Stimulated activated CD8-positive, alpha-beta memory T cell treated with anti-CD3 and anti-CD28 coated beads, Interleukin-7, amount 100 ng/mL, for 4 hours (primary cell): ENCODE measurements at regions not wholly inside any gene's neighbourhood (a gene's known extent, or its start where the extent isn't known, plus 50 kb on each side); places are given as distances from the start of the nearest gene placed in this dataset.

Experiments used
- DNase-seq, 2 donors: peaks; one replicate each; pipeline ENCODE4 v3.0.0-alpha.2; 2020; ENCODE audit warnings: low read depth in 2 of 2

DNA sequence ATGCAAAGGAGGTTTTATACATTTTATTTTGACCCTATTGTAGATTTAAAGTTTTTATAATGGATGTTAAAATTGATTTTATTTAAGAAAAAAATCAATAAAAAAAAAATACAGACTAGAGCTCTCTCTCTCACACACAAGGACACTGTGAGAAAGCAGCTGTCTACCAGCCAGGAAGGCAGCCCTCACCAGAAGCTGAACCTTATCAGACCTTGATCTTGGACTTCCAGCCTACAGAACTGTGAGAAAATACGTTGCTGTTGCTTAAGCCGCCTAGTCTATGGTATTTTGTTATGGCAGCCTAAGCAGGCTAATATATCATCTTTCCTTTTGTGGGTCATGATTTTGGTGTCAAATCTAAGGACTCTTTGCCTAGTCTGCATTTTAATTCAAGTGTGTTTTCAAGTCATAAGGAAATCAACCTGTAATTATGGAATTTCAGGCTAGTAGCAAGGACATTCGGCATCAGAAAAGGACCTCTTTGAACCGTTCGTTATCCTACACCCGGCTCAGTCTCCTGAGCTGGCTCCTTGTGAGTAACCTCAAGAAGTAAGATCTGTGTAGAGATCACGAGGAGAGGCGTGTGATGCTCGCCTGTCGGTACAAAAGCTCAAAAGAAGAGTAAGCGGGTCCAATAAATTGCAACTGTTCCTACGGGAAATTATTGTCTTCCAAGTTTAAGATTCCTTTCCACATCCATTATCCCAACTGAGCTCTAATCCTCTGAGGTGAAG lies 98.2 kb downstream of the PDCL3 start:
- no peak for DNase-seq

DNA sequence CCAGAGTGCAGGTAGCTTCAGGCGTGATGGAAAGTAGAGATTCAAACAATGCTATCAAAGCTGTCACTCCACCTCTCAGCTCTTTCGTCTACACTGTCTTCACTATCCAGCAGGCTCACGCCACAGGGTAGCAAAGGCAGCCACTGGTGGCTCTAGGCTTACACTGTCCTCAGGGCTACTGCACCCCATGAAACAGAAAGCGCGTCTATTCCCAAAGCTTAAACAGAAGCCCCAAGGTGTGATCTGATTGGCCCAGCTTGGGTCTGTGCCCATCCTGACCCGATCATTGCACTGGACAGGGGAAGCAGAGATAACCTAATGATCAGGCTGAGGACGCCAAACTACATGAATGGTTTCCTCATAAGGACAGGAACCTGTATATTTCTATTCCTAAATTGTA lies 100.1 kb downstream of the PDCL3 start:
- DNase-seq = no peak

DNA sequence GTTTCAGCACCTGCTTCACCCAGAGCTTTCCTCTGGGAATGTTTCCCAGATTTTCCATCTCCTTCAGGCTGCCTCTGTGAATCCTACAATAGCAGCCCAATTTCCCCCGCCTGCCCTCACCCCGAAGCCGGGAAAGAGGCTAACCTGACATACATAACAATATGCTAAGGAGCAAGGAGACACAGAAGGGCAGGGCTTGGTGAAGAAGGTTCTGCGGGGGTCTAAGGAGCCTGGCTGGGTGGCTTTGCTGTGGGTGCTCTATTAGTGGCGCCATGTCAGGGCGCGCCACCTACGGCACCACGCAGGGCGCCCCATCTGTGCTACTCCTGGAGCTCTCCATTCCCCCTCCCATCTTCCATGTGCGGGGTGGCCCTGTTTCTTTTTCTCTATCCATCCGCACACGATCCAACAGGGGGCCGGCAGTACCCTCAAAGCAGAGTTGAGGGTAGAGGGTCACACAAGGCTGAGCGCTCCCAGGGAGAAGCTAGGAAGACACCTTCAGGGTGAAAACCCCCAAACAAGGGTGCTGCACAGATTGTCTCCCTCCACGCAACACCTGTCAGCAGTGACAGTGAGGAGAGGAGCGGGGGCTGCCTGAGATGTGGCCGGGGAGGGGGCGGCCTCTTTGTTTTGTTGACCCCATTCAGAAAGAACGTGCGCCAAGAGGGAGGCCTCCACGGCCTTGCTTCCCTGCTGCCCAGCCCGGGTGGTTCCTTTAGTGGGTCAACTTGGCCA lies 101.4 kb downstream of the PDCL3 start:
- DNase-seq = no peak

DNA sequence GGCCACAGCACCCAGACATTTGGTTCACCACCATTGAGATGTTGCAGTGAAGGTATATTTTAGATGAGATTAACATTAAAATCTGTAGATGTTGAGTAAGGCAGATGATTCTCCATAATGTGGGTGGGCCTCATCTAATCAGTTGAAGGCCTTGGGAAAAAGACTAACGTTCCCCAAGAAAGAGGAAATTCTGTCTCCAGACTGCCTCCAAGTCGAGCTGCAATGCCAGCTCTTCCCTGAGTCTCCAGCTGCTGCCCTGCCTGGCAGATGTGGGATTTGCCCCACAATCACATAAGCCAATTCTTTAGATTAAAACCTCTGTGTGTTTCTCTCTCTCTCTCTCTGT lies 101.9 kb downstream of the PDCL3 start:
- DNase-seq = no peak

DNA sequence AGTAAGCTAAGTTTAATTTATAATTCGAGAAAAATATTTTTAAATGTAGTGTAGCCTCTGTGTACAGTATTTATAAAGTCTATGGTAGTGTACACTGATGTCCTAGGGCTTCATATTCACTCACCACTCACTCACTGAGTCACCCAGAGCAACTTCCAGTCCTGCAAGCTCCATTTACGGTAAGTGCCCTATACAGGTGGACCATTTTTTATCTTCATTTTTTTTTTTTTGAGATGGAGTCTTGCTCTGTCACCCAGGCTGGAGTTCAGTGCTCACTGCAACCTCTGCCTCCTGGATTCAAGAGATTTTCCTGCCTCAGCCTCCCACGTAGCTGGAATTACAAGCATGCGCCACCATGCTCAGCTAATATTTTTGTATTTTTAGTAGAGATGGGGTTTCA lies 104.2 kb downstream of the PDCL3 start:
- no peak for DNase-seq

DNA sequence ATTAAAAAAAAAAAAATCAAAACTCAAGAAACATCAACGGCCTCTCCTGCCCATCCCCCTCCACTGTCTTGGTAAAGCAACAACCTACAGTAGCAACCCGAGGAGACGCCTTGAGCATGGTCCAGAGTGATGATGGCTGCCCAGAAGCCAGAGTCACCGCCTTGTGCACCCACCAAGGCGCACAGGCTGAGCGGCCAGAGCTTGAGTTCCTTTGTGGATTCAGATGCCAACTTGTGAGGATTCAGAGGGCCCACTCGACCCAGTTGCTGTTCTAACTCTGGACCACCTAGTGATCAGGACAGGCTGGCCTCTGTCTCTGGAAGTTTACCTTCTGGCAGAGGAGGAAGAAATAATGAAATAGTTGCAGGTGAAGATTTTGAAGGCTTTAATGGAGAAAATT lies 105.0 kb downstream of the PDCL3 start:
- no peak for DNase-seq

DNA sequence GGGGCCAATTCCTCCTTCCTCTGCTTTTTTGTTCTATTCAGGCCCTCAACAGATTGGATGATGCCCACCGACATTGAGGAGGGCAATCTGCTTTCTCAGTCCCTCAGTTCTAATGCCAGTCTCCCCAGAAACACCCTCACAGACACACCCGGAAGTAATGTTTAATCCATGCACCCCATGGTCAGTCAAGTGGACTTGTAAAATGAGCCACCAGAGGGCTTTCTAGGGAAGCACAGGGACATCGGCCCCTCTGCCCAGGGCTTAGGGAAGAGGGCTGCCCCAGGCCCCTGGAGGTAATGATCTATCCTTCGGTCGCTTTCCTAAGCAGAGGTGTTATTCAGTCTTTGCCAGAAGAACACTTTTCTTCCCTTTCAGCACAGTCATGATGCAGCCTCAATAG lies 107.4 kb downstream of the PDCL3 start:
- no peak for DNase-seq

DNA sequence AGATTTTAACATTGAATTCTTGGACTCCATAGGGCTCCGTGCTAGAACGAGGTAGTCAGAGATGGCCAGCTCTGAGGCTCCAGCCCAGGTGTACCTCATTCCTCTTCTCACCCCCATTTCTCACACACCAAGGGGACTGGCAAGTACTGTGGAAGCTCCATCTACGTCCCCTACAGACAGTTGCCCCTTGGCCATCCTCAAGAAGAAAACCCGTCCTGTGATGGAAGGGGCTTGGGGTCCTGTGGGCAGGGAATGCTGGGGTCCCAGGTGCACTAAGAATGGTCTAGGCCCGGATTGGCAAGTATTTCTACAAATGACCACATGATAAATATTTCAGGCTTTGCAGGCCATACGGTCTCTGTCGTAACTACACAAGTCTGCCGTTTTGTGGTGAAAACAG lies 110.3 kb downstream of the PDCL3 start:
- no peak for DNase-seq

DNA sequence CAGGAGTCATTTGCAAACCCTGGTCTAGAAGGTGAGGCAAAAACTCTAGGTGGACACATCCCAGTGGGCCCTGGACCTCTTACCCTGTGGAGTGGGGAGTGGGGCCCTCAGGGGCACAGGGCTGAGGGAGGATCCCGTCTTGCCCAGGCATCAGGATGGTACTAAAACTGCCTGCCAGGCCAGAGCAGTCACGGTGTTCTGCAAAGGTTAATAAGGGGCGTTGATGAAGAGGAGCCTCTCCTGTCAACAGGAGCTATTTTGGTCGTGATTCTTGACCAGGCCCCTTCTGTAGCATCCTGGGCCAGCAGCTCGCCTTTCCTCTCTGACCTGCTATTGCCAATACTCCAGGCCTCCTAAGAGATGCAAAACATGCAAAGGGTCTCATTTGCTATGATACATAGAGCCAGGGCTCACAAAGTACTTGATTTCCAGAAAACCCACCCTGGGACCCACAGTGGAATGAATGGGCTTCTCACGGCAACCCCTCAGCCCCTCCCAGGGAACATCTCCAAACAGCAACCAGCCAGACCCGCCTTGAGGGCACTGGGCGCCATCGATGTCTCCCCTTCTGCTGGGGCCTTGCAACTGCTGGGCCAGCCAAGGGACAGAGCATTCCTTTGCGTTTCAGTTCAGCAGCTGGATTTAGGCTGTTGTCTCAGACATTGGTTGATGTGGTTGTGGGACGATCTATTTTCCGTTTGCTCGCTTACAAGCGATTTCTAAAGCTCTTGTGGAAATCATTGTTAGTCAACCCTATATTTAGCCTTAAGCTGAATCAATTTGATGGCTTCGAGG lies 111.1 kb downstream of the PDCL3 start:
- DNase-seq = no peak

DNA sequence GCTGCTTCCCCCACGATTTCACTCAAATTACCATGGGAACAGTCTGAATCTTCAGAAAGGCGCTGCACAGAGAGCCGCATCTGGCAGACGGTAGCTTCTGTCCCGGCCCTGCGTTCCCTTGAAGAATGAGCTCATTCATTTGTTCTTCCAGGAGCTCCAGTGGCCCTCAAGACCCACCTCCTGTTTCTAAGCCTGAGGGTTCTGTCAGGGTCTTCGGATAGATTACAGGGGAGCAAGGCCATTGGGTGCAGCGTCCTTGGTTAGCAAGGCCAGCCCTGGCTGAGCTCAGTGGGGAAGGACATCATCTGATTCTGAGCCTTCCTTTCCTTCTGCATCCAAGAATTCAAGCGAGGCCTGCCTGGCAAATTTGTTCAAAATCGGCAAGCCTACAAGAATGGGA lies 111.9 kb downstream of the PDCL3 start:
- DNase-seq = no peak

DNA sequence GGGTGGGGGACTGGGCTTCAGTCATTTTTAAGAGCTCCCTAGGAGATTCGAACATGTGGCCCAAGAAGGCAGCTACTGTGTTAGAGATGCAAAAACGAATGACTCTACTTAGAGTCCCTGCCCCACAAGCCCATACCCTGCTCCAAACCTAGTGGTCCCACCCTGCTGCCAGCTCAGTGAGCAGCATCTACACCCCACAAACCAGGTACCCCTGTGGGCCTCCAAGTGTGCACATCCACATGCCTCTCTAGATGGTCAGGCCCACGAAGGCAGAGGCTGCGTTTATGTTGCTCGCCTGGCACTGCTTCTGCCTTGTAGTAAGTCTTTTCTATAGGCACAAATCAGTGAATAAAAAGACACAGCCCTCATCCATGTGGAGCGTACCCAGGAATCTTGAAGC lies 112.6 kb downstream of the PDCL3 start:
- DNase-seq = no peak

DNA sequence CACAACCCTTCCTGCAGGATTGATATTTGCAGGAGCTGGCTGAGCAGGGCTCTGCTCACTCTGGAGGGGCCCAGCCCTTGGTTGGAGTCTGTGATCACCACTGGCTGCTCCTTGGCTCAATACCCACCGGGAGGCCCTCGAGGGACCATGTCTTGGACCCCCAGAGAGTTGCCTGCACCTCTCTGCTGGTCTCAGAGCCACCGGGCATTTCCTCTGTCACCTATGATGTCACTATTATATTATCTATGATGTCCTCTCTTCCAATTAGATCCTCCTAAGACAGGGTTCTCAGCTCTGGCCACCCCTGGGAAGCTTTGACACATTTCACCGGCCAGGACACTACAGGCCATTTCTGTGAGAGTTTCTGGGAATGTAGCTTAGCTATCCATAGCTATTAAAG lies 113.1 kb downstream of the PDCL3 start:
- DNase-seq = no peak

DNA sequence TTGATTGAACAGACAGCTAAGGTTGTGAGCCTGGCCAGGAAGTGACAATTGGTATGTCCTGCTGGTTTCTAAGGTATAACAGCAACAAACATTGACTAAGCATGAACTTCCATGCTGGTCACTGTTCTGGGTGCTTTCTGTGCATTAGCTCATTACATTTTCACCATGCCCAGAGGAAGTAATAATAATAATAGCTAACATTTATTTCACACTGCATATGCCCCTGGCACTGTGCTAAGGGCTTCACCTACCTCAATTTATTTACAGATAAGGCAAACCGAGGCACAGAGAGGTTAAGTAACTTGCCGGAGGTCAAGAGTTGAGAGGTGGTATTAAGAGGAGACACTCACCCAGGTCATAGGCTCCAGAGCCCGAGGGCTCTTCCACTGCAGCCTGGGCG lies 113.6 kb downstream of the PDCL3 start:
- DNase-seq = no peak

DNA sequence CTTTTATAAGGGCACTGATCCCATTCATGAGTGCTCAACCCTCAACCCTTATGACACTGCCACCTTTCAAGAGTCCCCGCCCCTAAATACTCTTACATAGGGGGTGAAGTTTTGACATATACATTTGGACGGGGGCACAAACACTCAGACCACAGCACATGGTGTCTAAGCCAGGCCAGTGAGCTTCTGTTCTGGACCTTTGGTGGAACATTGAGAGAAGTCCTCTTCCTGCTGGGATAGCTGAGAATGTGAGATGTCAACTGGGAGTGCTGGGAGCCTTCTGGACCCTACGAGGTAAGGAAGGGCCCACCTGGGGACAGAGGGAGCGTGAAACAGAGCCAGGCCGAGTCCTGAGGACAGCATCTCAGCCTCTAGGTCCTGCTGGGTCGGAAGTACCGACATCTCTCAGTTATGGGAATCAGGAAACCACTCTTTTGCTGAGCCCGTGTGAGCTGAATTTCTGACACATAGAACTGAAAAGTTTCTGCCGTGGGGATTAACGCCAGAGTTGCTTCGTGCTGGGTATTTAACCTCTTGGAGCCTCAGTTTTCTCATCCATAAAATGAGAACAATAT lies 114.9 kb downstream of the PDCL3 start:
- no peak for DNase-seq

DNA sequence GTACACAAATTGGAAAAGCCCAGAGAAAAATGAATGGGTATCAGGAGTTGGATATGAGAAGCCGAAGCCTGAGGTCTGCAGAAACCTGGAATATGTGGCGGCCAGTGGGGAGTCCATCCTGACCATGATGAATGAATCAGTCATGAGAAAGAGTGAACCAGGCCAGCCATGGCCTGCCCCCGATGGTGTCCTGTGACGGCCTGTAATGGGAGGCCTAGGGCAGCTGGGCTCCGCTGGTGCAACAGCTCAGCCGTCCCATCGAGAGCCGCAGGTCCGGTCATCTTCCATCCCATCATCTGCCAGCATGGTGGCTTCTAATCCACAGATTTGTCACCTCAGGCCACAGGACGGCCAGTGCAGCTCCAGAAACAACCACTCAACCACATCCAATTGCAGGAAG lies 116.4 kb downstream of the PDCL3 start:
- DNase-seq = no peak

DNA sequence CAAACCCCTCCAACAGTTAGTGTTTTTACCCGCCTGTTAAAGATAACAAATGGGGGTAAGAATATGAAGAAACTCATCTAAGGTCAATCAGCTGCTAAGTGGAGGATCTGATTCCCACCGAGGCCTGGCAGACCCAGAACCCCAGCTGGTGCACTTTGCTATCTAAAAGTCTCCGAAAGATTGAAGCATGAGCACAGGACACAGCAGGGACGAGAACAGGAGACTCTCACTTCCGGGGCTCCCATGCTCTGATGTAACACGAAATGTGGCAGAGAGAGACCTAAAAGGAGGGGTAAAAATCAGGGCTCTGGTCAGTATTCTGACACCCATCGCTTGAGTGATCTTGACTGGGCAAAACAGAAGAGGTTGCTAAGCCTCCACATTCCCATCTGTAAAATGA lies 119.7 kb downstream of the PDCL3 start:
- DNase-seq = no peak

DNA sequence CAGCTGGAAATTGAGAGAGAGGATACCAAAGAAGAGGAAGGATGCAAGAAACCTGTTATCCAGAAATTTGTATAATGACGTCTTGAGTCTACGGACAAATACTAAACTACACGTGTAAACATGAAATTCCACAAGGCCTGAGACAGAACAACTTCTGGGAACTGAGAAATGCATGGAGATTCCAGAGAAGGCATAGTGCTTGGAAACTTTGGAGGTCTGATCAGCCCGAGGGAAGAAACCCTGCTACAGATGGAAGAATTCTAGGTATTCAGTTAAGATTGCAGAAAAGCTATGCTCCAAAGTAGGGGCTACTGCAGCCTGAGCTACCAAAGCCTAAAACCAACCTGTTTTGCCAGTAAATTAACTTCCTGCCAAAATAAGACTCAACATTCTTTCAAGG lies 120.4 kb downstream of the PDCL3 start:
- no peak for DNase-seq

DNA sequence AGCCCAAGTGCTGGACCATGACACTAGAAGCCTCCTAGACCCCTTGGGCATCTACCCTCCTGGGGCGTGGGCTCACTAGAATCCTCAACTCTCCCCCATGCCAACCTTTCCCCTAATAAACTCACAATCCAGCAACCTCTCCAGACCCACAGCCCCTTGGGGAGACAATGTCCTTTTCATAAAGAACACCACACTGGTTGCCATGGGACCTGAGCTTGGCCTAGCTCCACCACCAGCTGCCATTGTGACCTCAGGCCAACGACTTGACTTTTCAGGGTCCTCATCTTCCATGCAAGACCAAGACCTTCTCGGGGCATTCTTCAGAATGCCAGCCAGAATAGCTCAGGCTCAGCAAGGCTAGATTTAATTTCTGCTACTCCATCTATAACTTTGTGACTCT lies 128.1 kb upstream of the NPAS2 start:
- DNase-seq = no peak

DNA sequence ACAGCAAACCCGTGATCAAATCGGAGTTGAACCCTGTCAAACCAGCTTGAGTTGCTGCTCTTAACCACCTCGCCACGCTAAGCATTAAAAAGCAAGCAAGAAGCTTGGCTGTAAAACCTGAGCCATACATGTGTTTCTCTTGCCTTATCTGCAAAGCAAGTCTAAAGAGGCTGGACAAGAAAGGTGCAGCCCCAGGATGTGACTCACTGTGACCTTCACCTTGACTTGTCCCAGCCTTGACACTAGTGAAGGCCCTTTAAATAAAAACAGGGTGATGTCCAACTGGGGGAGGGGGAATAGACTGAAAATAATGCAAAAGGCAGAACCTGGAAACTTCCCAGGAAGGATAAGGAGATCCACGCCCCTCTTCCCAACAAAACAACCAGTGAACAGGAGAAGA lies 127.6 kb upstream of the NPAS2 start:
- no peak for DNase-seq

DNA sequence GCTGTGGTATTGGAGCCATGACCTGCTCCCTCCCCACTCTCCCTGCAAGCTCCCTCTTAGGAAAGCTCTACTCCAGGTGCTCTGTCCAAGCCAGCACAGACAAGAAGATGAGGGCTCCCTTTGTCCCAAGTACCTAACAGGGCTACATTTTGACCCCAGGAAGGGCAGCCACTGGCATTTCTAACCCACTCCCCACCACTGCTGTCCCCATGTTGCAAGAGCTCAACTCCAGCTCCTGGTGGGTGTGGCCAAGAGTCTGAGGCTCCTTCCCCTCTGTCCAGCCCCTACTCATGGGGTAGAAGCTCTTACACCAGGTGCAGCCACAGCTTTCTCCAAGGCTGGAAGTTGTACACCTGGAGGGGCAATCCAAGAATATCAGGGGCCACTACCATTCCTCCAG lies 127.0 kb upstream of the NPAS2 start:
- no peak for DNase-seq

DNA sequence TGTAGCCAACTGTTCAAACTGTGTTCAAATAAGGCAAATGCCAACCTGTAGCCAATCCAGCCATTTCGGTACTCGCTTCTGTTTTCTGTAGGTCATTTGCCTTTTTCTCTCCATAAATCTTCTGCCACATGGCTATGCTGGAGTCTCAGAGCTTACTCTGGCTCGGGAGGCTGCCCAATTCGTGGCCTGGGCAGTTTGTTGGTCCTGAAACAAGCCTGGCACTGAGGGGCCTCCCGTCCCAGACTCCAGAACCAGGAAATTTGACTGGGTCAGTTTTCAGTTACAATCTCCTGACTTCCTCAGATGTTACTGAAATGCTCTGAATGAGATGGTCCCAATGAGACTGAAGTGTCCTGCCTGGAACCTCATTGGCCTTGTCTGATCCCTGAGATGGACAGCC lies 120.8 kb upstream of the NPAS2 start:
- DNase-seq = no peak

DNA sequence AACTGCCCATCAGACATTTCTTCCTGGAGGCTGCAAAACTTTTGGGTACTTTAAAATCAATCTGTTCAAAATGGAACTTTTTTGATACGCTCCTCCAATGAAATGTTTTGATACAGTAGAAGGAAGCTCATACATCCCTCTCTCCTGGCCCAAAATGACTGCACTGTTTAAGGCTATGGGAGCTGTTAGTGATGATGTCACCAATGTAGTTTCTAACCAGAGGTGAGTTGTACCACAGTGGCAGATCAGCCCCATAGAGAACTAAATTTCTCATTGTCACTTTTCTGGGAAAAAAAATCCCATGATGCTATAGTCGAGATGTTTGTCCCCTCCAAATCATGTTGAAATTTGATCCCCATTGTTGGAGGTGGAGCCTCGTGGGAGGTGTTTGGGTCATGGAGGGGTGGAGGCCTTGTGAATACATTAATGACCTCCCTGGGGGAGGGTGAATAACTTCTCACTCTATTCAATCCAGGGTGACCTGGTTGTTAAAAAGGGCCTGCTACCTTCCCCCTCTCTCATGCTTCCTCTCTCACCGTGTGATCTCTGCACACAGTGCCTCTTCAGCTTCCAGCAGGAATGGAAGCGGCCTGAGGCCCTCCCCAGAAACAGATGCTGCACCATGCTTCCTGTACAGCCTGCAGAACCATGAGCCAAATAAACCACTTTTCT lies 117.4 kb upstream of the NPAS2 start:
- no peak for DNase-seq
